ENCODE measurements at regions not wholly inside any gene's neighbourhood (a gene's known extent, or its start where the extent isn't known, plus 50 kb on each side); places are given as distances from the start of the nearest gene placed in this dataset.

DNA sequence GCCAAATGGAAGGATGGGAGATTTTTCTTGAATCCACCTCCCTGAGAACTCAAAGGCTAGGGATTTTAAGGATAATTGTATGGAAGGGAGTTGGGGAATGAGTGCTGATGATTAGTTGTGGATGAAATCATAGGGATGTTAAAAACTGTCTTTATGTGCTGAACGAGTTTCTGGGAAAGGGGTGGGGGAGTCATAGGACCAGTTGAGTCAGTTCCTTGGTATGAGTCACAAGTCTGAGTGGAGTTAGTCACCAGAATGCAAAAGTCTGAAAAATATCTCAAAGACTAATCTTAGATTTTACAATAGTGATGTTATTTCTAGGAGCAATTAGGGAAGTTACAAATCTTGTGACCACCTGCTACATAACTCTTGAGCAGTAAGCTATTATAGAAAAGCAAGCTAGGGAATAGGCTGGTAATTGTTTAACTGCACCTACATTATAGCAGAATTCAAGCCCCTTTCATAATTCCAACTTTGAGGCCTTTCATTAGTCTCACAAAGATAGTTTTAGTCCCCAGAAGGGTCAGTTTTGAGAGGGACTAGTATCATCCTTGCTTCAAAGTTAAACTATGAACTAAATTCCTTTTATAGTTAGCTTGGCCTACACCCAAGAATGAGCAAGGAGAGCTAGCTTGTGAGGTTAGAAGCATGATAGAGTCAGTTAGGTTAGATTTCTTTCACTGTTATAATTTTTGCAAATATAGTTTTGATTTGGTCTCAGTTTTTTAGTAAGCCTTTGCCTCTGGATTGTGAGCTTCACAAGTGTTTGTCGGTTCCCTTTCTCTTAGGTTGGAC is 668.0 kb downstream of the ETS1 start:
- no peak for DNase-seq

- DNase-seq = no peak
Measured at GRCh38 chr11:127902382-127902781, 685.0 kb downstream of the ETS1 start.

DNA sequence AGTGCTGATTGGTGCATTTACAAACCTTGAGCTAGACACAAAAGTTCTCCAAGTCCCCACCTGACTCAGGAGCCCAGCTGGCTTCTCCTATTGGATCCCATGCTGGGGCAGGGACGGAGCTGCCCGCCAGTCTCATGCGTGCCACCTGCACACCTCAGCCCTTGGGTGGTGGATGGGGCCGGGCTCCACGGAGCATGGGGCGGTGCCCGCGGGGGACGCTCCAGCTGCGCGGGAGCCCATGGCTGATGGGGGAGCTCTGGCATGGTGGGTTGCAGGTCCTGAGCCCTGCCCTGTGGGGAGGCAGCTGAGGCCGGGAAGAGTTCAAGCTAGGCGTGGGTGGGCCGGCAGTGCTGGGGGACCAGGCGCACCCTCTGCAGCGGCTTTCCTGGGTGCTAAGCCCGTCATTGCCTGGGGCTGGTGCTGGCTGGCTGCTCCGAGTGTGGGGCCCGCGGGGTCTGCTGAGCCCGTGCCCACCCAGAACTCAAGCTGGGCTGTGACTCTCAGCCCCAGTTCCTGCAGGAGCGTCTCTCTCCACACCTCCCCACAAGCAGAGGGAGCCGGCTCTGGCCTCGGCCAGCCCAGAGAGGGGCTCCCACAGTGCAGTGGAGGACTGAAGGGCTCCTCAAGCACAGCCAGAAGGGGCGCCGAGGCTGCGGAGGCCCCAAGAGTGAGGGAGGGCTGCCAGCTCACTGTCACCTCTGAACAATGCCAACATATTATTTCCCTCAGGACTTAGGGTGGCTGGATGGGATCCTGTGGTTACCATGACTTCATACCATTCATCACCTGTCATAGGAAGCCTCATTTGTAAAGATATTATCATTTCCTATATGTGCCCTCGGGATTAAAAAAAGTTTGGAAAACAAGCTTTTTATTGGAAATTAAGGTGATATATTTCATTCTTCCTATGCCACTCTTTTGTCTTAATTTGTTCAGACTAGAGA is 688.7 kb downstream of the ETS1 start:
- no peak for DNase-seq

DNA sequence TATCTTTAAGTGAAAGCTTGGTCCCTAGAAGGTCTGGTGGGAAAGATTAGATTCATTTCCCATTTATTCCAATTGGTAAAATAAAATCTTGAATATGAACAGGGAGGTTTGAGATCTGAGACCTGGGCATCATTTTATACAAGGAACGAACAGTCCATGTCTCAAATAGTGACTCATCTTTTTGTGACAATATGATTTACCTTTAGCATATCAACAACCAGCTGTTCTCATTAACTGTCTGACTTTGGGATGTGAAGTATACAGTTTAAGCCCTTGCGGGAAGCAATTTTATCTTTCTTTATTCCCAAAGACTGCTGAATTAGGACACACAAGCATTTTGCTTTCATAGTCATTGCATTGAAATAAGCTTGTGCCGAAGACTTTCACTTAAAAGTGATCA is 691.6 kb downstream of the ETS1 start:
- no peak for DNase-seq

GRCh38 chr11:127894316-127894715 is 693.0 kb downstream of the ETS1 start:
- DNase-seq = no peak

DNA sequence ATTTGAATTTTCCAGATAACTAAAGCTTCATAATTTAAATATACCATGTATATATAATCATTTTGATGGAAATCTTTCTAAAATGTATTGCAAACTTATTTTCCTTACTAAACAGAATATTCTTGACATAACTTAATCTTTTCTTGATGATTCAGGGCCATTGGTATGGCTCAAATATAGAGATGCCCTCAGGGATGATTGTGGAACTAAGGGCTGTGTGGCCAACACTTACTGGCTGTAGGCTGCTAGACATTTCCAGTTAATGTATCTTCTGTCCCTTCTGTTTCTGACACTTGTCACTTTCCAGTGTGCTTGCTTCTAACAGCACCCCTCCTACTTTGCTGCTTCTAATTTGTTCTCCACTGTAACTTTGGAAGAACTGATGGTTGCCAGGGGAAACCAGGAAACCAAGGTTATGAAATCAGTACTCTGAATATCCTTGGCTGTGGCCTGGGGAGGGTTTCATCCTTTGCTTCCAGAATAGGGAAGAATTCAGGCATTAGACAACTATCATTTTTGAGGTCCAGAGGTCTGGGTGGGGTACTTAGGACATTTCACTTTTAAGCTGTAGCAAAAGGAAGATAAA is 697.2 kb downstream of the ETS1 start:
- DNase-seq = no peak

DNA sequence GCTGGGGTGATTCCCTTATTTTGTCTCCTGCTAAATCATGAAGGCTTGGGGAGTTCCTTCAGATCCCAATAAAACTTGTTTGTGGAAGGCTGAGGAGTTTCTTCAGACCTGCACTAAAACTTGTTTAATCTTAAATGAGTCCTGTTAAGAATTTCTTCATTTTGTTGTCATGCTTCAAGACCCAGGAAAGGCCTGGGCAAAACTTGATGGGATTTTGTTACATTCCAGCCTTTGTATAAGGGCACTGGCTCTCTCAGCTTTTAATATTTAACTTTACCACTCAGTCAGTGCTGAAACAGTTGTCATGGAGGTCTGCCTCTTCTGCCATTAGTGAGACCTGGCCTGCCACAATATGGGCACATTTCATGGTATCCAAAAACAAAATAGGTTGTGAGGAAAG is 699.0 kb downstream of the ETS1 start:
- DNase-seq = no peak

- no peak for DNase-seq
Measured at GRCh38 chr11:127875131-127875530, 712.2 kb downstream of the ETS1 start.

DNA sequence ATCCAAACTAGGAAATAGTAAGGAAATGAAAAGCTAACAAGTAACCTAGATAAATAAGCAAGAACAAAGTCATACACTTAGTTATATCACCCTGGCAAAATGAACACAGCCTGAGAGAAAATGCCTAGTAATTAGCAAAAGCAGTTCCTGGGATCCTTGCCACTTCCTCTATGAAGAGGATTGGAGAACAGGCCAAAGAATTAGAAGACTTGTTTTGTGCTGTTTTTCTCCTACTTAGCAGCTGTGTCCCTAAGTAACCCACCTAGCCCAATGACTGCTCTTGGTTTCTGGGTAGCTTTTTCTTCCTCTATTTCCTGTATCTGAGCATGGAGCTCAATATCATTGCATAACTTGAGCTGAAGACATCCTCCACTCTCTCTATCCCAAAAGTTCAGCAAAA is 713.9 kb downstream of the ETS1 start:
- DNase-seq = no peak

DNA sequence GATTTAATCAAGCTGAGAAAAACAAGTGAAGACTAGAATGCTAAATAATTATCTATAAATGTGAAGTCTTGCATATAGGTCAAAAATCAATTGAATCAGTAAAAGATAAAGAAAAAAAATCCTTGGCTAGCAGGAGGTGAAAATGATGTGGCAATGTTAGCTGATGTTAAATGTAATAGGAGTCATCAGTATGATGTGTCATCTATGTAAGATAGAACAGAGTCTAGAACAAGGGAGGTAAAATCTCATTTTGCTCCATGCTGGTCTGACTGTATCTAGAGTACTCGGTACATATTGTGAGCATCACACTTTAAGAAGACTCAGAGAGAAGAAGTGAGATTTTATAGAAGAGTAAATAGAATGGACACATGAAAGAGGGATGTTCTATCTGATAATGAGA is 721.2 kb downstream of the ETS1 start:
- DNase-seq = no peak

DNA sequence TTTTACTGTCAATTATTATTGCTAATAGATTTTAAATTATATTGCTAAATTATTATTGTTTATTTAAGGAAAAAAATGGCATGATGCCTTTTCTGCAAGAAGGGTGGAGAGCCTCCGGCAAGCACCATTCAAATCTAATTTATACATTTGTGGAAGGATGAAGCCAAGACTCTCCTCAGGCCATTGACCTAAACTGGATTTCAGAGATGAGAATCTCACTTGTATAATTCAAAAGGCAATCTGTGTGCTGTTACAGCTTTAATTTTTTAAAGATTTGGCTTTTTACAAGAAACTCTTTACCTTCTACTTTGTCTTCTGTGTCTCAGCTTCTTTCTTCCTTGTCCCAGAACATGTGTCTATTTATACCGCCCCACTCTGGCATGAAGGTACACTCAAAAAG is 722.5 kb downstream of the ETS1 start:
- no peak for DNase-seq

GRCh38 chr11:127862406-127862805 is 725.0 kb downstream of the ETS1 start:
- DNase-seq = no peak

- DNase-seq = no peak
Measured at GRCh38 chr11:127859941-127860354, 727.4 kb downstream of the ETS1 start.

- no peak for DNase-seq
Measured at GRCh38 chr11:127844876-127845275, 742.5 kb downstream of the ETS1 start.

GRCh38 chr11:127843483-127844396 is 743.6 kb downstream of the ETS1 start:
- DNase-seq = peak; percentile 79

- DNase-seq = no peak
Measured at GRCh38 chr11:127825183-127825582, 762.2 kb downstream of the ETS1 start.

- no peak for DNase-seq
Measured at GRCh38 chr11:127818625-127819024, 768.7 kb downstream of the ETS1 start.

- DNase-seq = no peak
Measured at GRCh38 chr11:127816962-127817361, 770.4 kb downstream of the ETS1 start.

GRCh38 chr11:127815331-127815730 is 772.0 kb downstream of the ETS1 start:
- no peak for DNase-seq

DNA sequence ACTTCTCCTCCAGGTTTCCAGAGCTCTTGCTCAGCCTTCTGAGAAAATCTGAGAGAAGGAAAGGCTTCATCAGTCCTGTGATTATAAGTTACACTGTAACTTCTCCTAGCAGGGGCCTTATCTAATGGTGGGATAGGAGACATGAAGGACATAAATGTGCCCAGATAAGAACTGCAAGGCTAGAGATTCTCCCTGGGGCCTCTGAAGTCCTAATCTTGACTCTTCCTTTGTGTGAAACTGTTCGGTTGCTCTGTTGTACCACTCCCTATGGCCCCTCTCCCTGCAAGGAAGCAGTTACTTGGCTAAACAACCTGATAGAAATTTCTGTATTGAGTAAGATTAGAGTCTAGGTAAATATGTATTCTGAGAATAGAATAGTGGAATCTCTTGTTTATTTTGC is 780.9 kb downstream of the ETS1 start:
- DNase-seq = no peak

DNA sequence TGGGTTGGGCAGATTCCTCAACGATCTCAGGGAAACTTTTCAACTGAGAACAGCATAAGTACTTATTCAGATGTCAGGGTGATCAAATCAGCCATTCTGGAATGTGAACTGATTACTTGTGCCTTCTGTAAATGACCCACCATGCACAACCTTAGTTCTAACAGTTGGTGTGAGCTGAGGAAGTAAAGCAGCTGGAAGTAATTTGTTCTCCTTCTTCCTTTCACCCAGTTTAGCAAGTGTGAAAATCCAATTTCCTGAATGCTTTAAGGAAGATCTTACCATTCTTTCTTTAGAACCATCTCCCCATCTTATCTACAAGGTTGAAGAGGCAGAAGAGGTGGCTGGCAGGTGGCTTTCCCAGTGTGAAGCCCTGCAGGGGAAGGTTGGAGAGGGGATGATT is 781.6 kb downstream of the ETS1 start:
- DNase-seq = no peak

- DNase-seq = no peak
Measured at GRCh38 chr11:127804747-127805400, 782.5 kb downstream of the ETS1 start.
